HEK293 (cell line): ENCODE measurements at regions not wholly inside any gene's neighbourhood (a gene's known extent, or its start where the extent isn't known, plus 50 kb on each side); places are given as distances from the start of the nearest gene placed in this dataset.

Source experiments
- GLIS1 ChIP-seq: fragments of 450-650 bp; formaldehyde crosslinking; IDR thresholded peaks from 2 replicates; pipeline ENCODE4 v1.5.1; 2016; ENCODE audit warnings: missing biosample characterization, missing genetic modification characterization
- KLF7 ChIP-seq: fragments of 450-650 bp; formaldehyde crosslinking; IDR thresholded peaks from 2 replicates; pipeline ENCODE4 v1.5.1; 2016; ENCODE audit warnings: missing biosample characterization, missing genetic modification characterization, borderline replicate concordance
- OSR2 ChIP-seq: fragments of 450-650 bp; formaldehyde crosslinking; IDR thresholded peaks from 2 replicates; pipeline ENCODE4 v1.5.1; 2016; ENCODE audit warnings: missing biosample characterization, missing genetic modification characterization
- ZBTB8A ChIP-seq: fragments of 450-650 bp; formaldehyde crosslinking; IDR thresholded peaks from 2 replicates; pipeline ENCODE4 v1.5.1; 2016; ENCODE audit warnings: missing biosample characterization, missing genetic modification characterization
- ZNF169 ChIP-seq: fragments of 450-650 bp; formaldehyde crosslinking; IDR thresholded peaks from 2 replicates; pipeline ENCODE4 v1.5.1; 2016; ENCODE audit warnings: missing biosample characterization, missing genetic modification characterization
- ZNF274 ChIP-seq, 2 experiments: fragments of 200-500 bp in 1 of 2; fragments of 450-650 bp in 1 of 2; sonication (Bioruptor generic) in 1 of 2; formaldehyde crosslinking in 1 of 2; IDR thresholded peaks; 2 replicates each; pipeline versions ENCODE4 v1.5.1 to v1.6.1; 2014 to 2016; ENCODE audit warnings: borderline replicate concordance in 1 of 2, inconsistent platforms in 1 of 2, low read length in 1 of 2, missing biosample characterization in 1 of 2, missing genetic modification characterization in 1 of 2
- ZNF416 ChIP-seq: fragments of 450-650 bp; formaldehyde crosslinking; IDR thresholded peaks from 2 replicates; pipeline ENCODE4 v1.5.1; 2016; ENCODE audit warnings: missing biosample characterization, missing genetic modification characterization
- ZNF629 ChIP-seq: fragments of 450-650 bp; formaldehyde crosslinking; IDR thresholded peaks from 2 replicates; pipeline ENCODE4 v1.5.1; 2017; ENCODE audit warnings: missing biosample characterization, missing genetic modification characterization
- TF ChIP-seq, protein P1 (sequence below): fragments of 450-650 bp; formaldehyde crosslinking; IDR thresholded peaks from 2 replicates; pipeline ENCODE4 v1.5.1; 2016; ENCODE audit warnings: missing biosample characterization, missing genetic modification characterization
- TF ChIP-seq, protein P2 (sequence below): sonication (generic); formaldehyde crosslinking; IDR thresholded peaks from 2 replicates; pipeline ENCODE4 v1.8.1; 2022; ENCODE audit warnings: mild to moderate bottlenecking, moderate library complexity, missing genetic modification reagents
- TF ChIP-seq, protein P3 (sequence below): fragments of 450-650 bp; formaldehyde crosslinking; IDR thresholded peaks from 2 replicates; pipeline ENCODE4 v1.5.1; 2016; ENCODE audit warnings: missing biosample characterization, missing genetic modification characterization
- TF ChIP-seq, protein P4 (sequence below): fragments of 450-650 bp; formaldehyde crosslinking; IDR thresholded peaks from 2 replicates; pipeline ENCODE4 v1.5.1; 2016; ENCODE audit warnings: missing biosample characterization, missing genetic modification characterization, borderline replicate concordance

DNA sequence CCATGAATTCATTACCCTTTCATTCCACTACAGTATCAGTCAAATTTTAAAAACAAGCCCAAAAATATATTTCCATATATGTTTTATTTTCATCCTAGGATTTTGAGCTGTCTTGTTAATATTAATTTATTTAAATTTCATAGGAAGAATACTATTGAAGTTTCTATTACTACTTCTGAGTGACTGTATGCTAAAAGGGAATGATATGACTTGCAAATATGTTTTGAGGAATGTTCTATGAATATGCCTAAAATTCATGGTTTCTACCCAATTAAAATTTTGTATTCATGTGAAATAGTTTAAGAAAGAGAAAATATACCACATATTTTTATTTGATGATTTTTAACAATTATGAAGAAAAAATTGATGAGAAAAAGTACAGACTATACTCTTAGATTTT is 52.9 kb upstream of the BACH1 start:
- TF ChIP-seq KLF7 (tag by site-specific recombination) (no peak), GLIS1 (tag by site-specific recombination) (no peak), ZNF629 (no peak), ZNF416 (tag by site-specific recombination) (no peak), ZBTB8A (no peak), ZNF274 (IDR thresholded peaks at IDR 0.05; ENCODE audit: low read length) (no peak), ZNF274 (tag by site-specific recombination; IDR thresholded peaks at IDR 0.05; ENCODE audit: borderline replicate concordance) (no peak), ZNF169 (tag by site-specific recombination) (no peak), OSR2 (tag by site-specific recombination) (no peak)
- TF ChIP-seq, protein P1, sequence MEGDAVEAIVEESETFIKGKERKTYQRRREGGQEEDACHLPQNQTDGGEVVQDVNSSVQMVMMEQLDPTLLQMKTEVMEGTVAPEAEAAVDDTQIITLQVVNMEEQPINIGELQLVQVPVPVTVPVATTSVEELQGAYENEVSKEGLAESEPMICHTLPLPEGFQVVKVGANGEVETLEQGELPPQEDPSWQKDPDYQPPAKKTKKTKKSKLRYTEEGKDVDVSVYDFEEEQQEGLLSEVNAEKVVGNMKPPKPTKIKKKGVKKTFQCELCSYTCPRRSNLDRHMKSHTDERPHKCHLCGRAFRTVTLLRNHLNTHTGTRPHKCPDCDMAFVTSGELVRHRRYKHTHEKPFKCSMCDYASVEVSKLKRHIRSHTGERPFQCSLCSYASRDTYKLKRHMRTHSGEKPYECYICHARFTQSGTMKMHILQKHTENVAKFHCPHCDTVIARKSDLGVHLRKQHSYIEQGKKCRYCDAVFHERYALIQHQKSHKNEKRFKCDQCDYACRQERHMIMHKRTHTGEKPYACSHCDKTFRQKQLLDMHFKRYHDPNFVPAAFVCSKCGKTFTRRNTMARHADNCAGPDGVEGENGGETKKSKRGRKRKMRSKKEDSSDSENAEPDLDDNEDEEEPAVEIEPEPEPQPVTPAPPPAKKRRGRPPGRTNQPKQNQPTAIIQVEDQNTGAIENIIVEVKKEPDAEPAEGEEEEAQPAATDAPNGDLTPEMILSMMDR (tag by site-specific recombination) = no peak
- TF ChIP-seq, protein P2, sequence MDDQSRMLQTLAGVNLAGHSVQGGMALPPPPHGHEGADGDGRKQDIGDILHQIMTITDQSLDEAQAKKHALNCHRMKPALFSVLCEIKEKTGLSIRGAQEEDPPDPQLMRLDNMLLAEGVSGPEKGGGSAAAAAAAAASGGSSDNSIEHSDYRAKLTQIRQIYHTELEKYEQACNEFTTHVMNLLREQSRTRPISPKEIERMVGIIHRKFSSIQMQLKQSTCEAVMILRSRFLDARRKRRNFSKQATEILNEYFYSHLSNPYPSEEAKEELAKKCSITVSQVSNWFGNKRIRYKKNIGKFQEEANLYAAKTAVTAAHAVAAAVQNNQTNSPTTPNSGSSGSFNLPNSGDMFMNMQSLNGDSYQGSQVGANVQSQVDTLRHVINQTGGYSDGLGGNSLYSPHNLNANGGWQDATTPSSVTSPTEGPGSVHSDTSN = no peak
- TF ChIP-seq, protein P3, sequence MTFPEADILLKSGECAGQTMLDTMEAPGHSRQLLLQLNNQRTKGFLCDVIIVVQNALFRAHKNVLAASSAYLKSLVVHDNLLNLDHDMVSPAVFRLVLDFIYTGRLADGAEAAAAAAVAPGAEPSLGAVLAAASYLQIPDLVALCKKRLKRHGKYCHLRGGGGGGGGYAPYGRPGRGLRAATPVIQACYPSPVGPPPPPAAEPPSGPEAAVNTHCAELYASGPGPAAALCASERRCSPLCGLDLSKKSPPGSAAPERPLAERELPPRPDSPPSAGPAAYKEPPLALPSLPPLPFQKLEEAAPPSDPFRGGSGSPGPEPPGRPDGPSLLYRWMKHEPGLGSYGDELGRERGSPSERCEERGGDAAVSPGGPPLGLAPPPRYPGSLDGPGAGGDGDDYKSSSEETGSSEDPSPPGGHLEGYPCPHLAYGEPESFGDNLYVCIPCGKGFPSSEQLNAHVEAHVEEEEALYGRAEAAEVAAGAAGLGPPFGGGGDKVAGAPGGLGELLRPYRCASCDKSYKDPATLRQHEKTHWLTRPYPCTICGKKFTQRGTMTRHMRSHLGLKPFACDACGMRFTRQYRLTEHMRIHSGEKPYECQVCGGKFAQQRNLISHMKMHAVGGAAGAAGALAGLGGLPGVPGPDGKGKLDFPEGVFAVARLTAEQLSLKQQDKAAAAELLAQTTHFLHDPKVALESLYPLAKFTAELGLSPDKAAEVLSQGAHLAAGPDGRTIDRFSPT (tag by site-specific recombination) = no peak
- TF ChIP-seq, protein P4, sequence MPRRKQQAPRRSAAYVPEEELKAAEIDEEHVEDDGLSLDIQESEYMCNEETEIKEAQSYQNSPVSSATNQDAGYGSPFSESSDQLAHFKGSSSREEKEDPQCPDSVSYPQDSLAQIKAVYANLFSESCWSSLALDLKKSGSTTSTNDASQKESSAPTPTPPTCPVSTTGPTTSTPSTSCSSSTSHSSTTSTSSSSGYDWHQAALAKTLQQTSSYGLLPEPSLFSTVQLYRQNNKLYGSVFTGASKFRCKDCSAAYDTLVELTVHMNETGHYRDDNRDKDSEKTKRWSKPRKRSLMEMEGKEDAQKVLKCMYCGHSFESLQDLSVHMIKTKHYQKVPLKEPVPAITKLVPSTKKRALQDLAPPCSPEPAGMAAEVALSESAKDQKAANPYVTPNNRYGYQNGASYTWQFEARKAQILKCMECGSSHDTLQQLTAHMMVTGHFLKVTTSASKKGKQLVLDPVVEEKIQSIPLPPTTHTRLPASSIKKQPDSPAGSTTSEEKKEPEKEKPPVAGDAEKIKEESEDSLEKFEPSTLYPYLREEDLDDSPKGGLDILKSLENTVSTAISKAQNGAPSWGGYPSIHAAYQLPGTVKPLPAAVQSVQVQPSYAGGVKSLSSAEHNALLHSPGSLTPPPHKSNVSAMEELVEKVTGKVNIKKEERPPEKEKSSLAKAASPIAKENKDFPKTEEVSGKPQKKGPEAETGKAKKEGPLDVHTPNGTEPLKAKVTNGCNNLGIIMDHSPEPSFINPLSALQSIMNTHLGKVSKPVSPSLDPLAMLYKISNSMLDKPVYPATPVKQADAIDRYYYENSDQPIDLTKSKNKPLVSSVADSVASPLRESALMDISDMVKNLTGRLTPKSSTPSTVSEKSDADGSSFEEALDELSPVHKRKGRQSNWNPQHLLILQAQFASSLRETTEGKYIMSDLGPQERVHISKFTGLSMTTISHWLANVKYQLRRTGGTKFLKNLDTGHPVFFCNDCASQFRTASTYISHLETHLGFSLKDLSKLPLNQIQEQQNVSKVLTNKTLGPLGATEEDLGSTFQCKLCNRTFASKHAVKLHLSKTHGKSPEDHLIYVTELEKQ (tag by site-specific recombination) = no peak
